ENCODE measurements at regions not wholly inside any gene's neighbourhood (a gene's known extent, or its start where the extent isn't known, plus 50 kb on each side); places are given as distances from the start of the nearest gene placed in this dataset.
"Not testable (repeated sequence)": the region's sequence is repeated elsewhere in the genome, so short reads cannot be mapped to it uniquely, and the experiment has no call there.

GRCh38 chr9:65406625-65407024 lies 121.6 kb upstream of the FOXD4L5 start:
- H3K36me3 Mint-ChIP-seq (ENCODE audit: insufficient read depth in 2 of 2): peaks cover 8 to 11% of the 10 kb centered on the region in 2 donors
- not testable (repeated sequence) for H3K4me1 Mint-ChIP-seq (ENCODE audit: low read depth); H3K4me3 Mint-ChIP-seq; H3K27ac Mint-ChIP-seq; DNase-seq; H3K27me3 Mint-ChIP-seq (ENCODE audit: low read depth); ATAC-seq (replicated peaks in 1 of 2)
- peaks cover 10 to 18% of the 10 kb centered on the region in 2 donors for H3K9me3 Mint-ChIP-seq

- not testable (repeated sequence) for H3K27ac Mint-ChIP-seq; H3K4me3 Mint-ChIP-seq; H3K4me1 Mint-ChIP-seq (ENCODE audit: low read depth)
Observed at GRCh38 chr9:65405766-65406165, 120.8 kb upstream of the FOXD4L5 start.

GRCh38 chr9:65405253-65405652 lies 120.2 kb upstream of the FOXD4L5 start:
- H3K27ac Mint-ChIP-seq: no peak overlapping the region

More at GRCh38 chr9:65405766-65406165, 120.8 kb upstream of the FOXD4L5 start:
- peaks cover 10 to 18% of the 10 kb centered on the region in 2 donors for H3K9me3 Mint-ChIP-seq
- DNase-seq; H3K27me3 Mint-ChIP-seq (ENCODE audit: low read depth); ATAC-seq (replicated peaks in 1 of 2): not testable (repeated sequence)
- H3K36me3 Mint-ChIP-seq (ENCODE audit: insufficient read depth in 2 of 2): peaks cover 8 to 11% of the 10 kb centered on the region in 2 donors

DNA sequence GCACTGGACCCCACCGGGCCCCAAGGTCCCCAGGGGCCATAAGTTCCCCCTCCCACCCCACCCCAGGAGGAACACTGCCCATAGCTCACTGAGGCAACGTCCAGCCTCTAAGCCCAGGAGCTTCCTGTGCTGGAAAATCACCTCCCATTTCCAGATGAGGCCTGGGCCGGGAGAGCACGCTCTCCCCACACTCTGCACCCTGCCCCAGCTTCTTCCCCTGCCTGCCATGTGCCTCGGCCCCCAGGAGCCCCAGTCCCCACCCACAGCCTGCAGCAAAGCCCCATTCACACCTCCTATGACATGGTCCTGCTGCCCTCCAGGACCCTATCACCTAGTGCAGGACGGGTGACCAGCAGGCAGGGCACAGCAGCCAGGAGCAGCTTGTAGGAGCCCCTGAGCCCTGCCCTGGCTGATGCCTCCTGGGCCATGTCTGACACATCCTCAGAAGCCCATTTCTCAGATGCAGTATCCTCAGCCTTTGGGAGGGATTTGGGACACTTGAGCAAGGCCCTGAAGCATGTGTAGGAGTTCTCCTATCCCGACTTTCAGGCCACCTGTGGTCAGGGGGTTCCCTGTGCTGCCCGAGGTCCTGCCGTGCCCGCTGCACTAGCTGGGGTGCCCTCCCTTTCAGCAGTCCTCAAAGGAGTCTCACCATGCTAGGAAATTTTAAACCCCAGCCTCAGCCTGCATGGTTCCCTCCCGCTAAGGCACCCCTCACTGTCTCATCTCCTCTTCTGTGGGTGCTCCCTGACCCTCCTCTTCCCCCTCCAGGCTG lies 119.4 kb upstream of the FOXD4L5 start:
- ATAC-seq (replicated peaks in 1 of 2): no peak
- Mint-ChIP-seq H3K4me3 (no peak overlapping the region), H3K27me3 (ENCODE audit: low read depth) (no peaks in the 10 kb centered on the region), H3K9me3 (peaks cover 10 to 13% of the 10 kb centered on the region in 2 donors), H3K27ac (no peak overlapping the region), H3K36me3 (ENCODE audit: insufficient read depth in 2 of 2) (peaks cover 8% of the 10 kb centered on the region in 2 donors), H3K4me1 (ENCODE audit: low read depth) (no peaks in the 10 kb centered on the region)
- DNase-seq: no peak

More at GRCh38 chr9:65405253-65405652, 120.2 kb upstream of the FOXD4L5 start:
- peaks cover 8 to 11% of the 10 kb centered on the region in 2 donors for H3K36me3 Mint-ChIP-seq (ENCODE audit: insufficient read depth in 2 of 2)
- no peaks in the 10 kb centered on the region for H3K27me3 Mint-ChIP-seq (ENCODE audit: low read depth)
- H3K4me3 Mint-ChIP-seq: no peak overlapping the region
- H3K4me1 Mint-ChIP-seq (ENCODE audit: low read depth): no peaks in the 10 kb centered on the region
- DNase-seq (no peak), ATAC-seq (replicated peaks in 1 of 2) (no peak)
- H3K9me3 Mint-ChIP-seq: peaks cover 10 to 18% of the 10 kb centered on the region in 2 donors

DNA sequence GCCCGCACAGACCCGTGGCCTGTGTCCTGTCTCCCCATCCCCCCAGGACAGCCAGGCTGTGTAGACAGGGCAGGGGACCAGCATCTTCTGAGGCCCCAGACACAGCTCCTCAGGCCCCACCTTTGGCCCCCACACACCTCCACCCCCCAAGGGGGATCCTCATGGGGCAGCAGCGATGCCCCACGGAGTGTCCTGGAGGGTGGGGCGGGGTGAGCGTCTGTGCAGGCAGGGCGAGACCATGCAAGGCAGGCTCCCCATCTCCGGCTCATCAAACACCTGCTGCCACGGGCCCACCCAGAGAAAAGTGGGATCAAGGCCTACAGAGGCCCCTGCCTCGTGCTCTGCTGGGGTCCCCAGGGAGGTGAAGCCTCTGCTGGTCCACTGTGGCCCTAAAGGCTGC lies 118.7 kb upstream of the FOXD4L5 start:
- ATAC-seq (replicated peaks in 1 of 2) (no peak), DNase-seq (no peak)
- no peak overlapping the region for H3K27ac Mint-ChIP-seq
- no peak overlapping the region for H3K4me3 Mint-ChIP-seq
- peaks cover 10 to 15% of the 10 kb centered on the region in 2 donors for H3K9me3 Mint-ChIP-seq
- no peaks in the 10 kb centered on the region for H3K27me3 Mint-ChIP-seq (ENCODE audit: low read depth)
- H3K4me1 Mint-ChIP-seq (ENCODE audit: low read depth): no peaks in the 10 kb centered on the region
- peaks cover 9% of the 10 kb centered on the region in 2 donors for H3K36me3 Mint-ChIP-seq (ENCODE audit: insufficient read depth in 2 of 2)

DNA sequence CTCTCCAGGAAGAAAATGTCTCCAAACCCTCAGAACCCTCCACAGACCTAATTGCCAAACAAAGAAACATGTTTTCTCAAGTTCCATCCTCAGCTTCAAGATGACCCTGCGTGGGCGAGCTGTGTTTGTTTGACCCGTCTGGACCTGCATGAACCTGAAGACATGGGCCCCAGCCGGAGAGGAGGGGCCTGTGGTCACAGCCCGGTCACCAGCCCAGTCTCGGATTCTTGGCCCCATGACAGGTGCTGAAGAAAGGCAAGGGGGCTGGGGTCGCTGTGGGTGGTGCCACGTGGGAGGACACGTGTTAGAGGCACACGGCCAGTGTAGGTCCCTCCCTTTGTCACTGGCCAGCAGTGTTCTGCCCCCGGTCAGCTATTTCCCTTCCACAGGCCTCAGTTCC lies 118.1 kb upstream of the FOXD4L5 start:
- H3K27ac Mint-ChIP-seq; H3K27me3 Mint-ChIP-seq (ENCODE audit: low read depth); ATAC-seq (replicated peaks in 1 of 2); H3K4me3 Mint-ChIP-seq; H3K4me1 Mint-ChIP-seq (ENCODE audit: low read depth); DNase-seq: not testable (repeated sequence)
- peaks cover 6 to 10% of the 10 kb centered on the region in 2 donors for H3K36me3 Mint-ChIP-seq (ENCODE audit: insufficient read depth in 2 of 2)
- peaks cover 8 to 12% of the 10 kb centered on the region in 2 donors for H3K9me3 Mint-ChIP-seq

DNA sequence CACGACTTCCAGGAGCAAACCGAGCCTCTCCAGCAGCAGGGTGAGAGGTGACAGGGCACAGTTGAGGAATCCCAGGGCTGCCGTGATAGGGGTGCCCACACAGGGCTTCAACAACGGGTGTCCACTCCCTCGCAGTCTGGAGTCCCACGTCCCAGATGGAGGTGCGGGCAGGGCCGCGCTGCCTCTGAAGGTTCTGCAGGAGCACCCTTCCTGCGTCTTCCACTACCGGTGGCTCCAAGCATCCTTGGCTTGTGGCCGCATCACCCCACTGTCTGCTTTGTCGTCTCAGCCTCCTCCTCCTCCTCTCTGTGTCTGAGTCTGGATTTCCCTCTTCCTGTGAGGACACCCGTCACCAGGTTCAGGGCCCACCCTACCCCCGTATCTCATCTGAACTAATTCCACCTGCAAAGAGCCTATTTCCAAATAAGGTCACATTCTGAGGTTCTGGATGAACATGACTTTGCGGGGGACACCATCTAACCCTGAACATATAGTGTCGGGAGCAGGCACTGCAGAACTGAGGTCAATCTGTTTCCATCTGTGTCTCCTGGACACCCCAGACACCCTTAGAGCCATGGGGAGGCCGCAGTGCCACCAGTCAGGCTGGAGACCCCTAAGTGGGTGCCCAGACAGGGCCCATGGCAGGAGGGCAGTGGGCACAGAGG lies 117.3 kb upstream of the FOXD4L5 start:
- not testable (repeated sequence) for H3K9me3 Mint-ChIP-seq; H3K4me3 Mint-ChIP-seq; H3K36me3 Mint-ChIP-seq (ENCODE audit: insufficient read depth in 2 of 2); ATAC-seq (replicated peaks in 1 of 2); DNase-seq; H3K27me3 Mint-ChIP-seq (ENCODE audit: low read depth); H3K27ac Mint-ChIP-seq; H3K4me1 Mint-ChIP-seq (ENCODE audit: low read depth)

DNA sequence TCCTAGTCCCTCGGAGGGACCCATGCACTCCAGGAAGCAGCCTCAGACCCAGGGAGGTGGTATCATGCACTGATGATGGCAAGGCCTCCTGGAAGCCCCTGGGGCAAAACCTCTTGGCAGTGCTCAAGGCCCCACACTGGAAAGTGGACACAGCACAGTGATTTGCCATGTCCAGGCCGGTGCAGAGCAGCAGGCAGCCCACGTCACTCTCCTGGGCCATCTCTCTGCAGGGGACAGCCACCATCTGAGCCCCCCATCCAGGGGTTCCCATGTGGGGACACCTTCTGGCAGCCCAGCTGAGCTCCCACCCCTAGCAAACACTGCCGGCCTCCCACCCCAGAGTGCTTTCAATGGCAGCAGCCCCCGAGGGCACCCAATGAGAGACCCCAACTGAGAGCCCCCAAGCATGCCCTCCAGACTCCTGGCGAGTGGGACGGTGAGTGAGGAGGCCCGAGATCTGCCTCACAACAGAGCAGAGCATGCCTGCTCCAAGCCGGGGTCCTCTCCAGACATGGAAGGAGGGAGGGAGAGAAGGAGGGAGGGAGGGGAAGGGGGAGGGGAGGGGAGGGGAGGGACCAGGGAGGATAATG lies 116.5 kb upstream of the FOXD4L5 start:
- H3K4me1 Mint-ChIP-seq (ENCODE audit: low read depth); H3K27me3 Mint-ChIP-seq (ENCODE audit: low read depth); H3K9me3 Mint-ChIP-seq; H3K4me3 Mint-ChIP-seq; DNase-seq; H3K27ac Mint-ChIP-seq; ATAC-seq (replicated peaks in 1 of 2); H3K36me3 Mint-ChIP-seq (ENCODE audit: insufficient read depth in 2 of 2): not testable (repeated sequence)

- Mint-ChIP-seq H3K36me3 (ENCODE audit: insufficient read depth in 2 of 2) (peaks cover 3 to 9% of the 10 kb centered on the region in 2 donors), H3K27ac (no peak overlapping the region), H3K4me1 (ENCODE audit: low read depth) (no peaks in the 10 kb centered on the region), H3K27me3 (ENCODE audit: low read depth) (no peaks in the 10 kb centered on the region), H3K4me3 (no peak overlapping the region), H3K9me3 (peaks cover 7 to 12% of the 10 kb centered on the region in 2 donors)
- DNase-seq (no peak), ATAC-seq (replicated peaks in 1 of 2) (no peak)
Observed at GRCh38 chr9:65400886-65401285, 115.9 kb upstream of the FOXD4L5 start.

GRCh38 chr9:65397763-65398719 lies 113.0 kb upstream of the FOXD4L5 start:
- not testable (repeated sequence) for H3K27ac Mint-ChIP-seq; ATAC-seq (replicated peaks in 1 of 2); H3K4me3 Mint-ChIP-seq; H3K4me1 Mint-ChIP-seq (ENCODE audit: low read depth); DNase-seq; H3K27me3 Mint-ChIP-seq (ENCODE audit: low read depth)
- H3K36me3 Mint-ChIP-seq (ENCODE audit: insufficient read depth in 2 of 2): peaks cover 3 to 13% of the 10 kb centered on the region in 2 donors
- H3K9me3 Mint-ChIP-seq: peaks cover 9 to 12% of the 10 kb centered on the region in 2 donors

- not testable (repeated sequence) for H3K4me3 Mint-ChIP-seq; H3K27ac Mint-ChIP-seq; H3K36me3 Mint-ChIP-seq (ENCODE audit: insufficient read depth in 2 of 2); ATAC-seq (replicated peaks in 1 of 2); H3K9me3 Mint-ChIP-seq; H3K4me1 Mint-ChIP-seq (ENCODE audit: low read depth); H3K27me3 Mint-ChIP-seq (ENCODE audit: low read depth); DNase-seq
Observed at GRCh38 chr9:65397226-65397625, 112.2 kb upstream of the FOXD4L5 start.

DNA sequence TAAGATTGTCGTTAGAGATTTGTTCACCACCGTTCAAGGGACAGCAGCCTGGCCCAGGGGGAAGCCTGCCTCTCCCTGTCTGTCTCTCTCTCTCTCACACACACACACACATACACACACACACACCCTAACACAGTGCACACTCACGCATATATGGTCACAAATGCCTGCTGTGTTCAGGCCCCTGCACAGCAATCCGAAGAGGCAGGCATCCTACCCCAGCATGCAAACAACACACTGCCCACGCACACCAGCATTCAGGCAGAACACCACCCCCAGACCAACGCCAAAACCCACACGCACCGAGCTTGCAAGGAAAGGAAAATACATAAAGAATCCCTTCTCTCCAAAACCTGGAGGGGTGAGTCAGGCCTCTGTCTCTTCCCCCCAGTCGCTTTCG lies 111.6 kb upstream of the FOXD4L5 start:
- not testable (repeated sequence) for H3K27me3 Mint-ChIP-seq (ENCODE audit: low read depth); ATAC-seq (replicated peaks in 1 of 2); H3K36me3 Mint-ChIP-seq (ENCODE audit: insufficient read depth in 2 of 2); H3K4me3 Mint-ChIP-seq; H3K27ac Mint-ChIP-seq; H3K9me3 Mint-ChIP-seq; H3K4me1 Mint-ChIP-seq (ENCODE audit: low read depth); DNase-seq

Data from activated T-cell treated with anti-CD3 and anti-CD28 coated beads, Interleukin-2, amount 50 U/mL, for 72 hours (primary cell).